SH-SY5Y (cell line): ENCODE measurements at regions not wholly inside any gene's neighbourhood (a gene's known extent, or its start where the extent isn't known, plus 50 kb on each side); places are given as distances from the start of the nearest gene placed in this dataset.
A peak's percentile ranks its signal among the peaks of the same experiment; 100 is the strongest.

Experiments used
- GATA2 ChIP-seq: IDR thresholded peaks from 2 replicates; pipeline ENCODE4 v1.6.1; 2011; ENCODE audit warnings: mild to moderate bottlenecking, low read depth, low read length
- GATA3 ChIP-seq: IDR thresholded peaks from 2 replicates; pipeline ENCODE4 v1.6.1; 2011; ENCODE audit warnings: low read depth, mild to moderate bottlenecking, low read length, moderate library complexity

GRCh38 chr1:14441302-14441741 lies 157.2 kb upstream of the KAZN start:
- TF ChIP-seq GATA3, result no peak
- TF ChIP-seq GATA2, result no peak

GRCh38 chr1:14442669-14443068 lies 155.8 kb upstream of the KAZN start:
- TF ChIP-seq GATA3 (no peak), GATA2 (no peak)

- TF ChIP-seq GATA3 (peak; percentile 65; the same call in 1 of the 2 replicates), GATA2 (peak; percentile 86)
Measured at GRCh38 chr1:14443164-14443787, 155.2 kb upstream of the KAZN start.

- TF ChIP-seq GATA2 (no peak), GATA3 (no peak)
Measured at GRCh38 chr1:14451217-14451616, 147.3 kb upstream of the KAZN start.

- TF ChIP-seq GATA3 (no peak), GATA2 (no peak)
Measured at GRCh38 chr1:14452551-14452950, 145.9 kb upstream of the KAZN start.

GRCh38 chr1:14460173-14460572 lies 138.3 kb upstream of the KAZN start:
- TF ChIP-seq GATA2 (no peak), GATA3 (no peak)

- no peak for TF ChIP-seq GATA3
- TF ChIP-seq GATA2, result no peak
Measured at GRCh38 chr1:14462851-14463250, 135.6 kb upstream of the KAZN start.

- no peak for TF ChIP-seq GATA3
- TF ChIP-seq GATA2, result no peak
Measured at GRCh38 chr1:14466006-14466405, 132.5 kb upstream of the KAZN start.

- no peak for TF ChIP-seq GATA3
- no peak for TF ChIP-seq GATA2
Measured at GRCh38 chr1:14467112-14467511, 131.4 kb upstream of the KAZN start.

- TF ChIP-seq GATA2, result no peak
- TF ChIP-seq GATA3, result no peak
Measured at GRCh38 chr1:14468751-14469150, 129.7 kb upstream of the KAZN start.

GRCh38 chr1:14470802-14471201 lies 127.7 kb upstream of the KAZN start:
- TF ChIP-seq GATA3 (no peak), GATA2 (no peak)

GRCh38 chr1:14474856-14475255 lies 123.6 kb upstream of the KAZN start:
- TF ChIP-seq GATA2, result no peak
- TF ChIP-seq GATA3, result no peak

- TF ChIP-seq GATA3 (no peak), GATA2 (no peak)
Measured at GRCh38 chr1:14476170-14476955, 122.1 kb upstream of the KAZN start.

- TF ChIP-seq GATA3 (no peak), GATA2 (no peak)
Measured at GRCh38 chr1:14478120-14478519, 120.4 kb upstream of the KAZN start.

- TF ChIP-seq GATA2 (no peak), GATA3 (no peak)
Measured at GRCh38 chr1:14479865-14480264, 118.6 kb upstream of the KAZN start.
